HEK293T (cell line): ENCODE measurements at regions not wholly inside any gene's neighbourhood (a gene's known extent, or its start where the extent isn't known, plus 50 kb on each side); places are given as distances from the start of the nearest gene placed in this dataset.

ENCODE experiments used
- CTCF ChIA-PET: fragments of 350-600 bp; formaldehyde crosslinking; extraction: SDS; loops from one replicate; lab custom pipeline; 2021; ENCODE audit warnings: antibody characterized with exemption, inconsistent platforms; lab: Yijun Ruan, JAX
- POLR2A ChIA-PET: fragments of 350-600 bp; formaldehyde crosslinking; extraction: SDS; loops from one replicate; lab custom pipeline; 2020; ENCODE audit warnings: antibody characterized with exemption, inconsistent platforms; lab: Yijun Ruan, JAX
- DNase-seq: peaks from one replicate; pipeline ENCODE4 v3.0.0; 2012; ENCODE audit warnings: mixed read lengths; ENCODE audit errors: extremely low spot score
- ARNT ChIP-seq: fragments of 450-650 bp; IDR thresholded peaks from 2 replicates; pipeline ENCODE4 v1.6.1; 2017; ENCODE audit warnings: mild to moderate bottlenecking
- BHLHE40 ChIP-seq: fragments of 450-650 bp; IDR thresholded peaks from 2 replicates; pipeline ENCODE4 v1.6.1; 2016; ENCODE audit warnings: mild to moderate bottlenecking, moderate library complexity, borderline replicate concordance
- CTBP1 ChIP-seq: fragments of 450-650 bp; IDR thresholded peaks from 2 replicates; pipeline ENCODE4 v1.6.1; 2016; ENCODE audit warnings: borderline replicate concordance
- ELF4 ChIP-seq: fragments of 450-650 bp; IDR thresholded peaks from 2 replicates; pipeline ENCODE4 v1.6.1; 2017; ENCODE audit warnings: antibody characterized with exemption
- FOXA1 ChIP-seq: fragments of 450-650 bp; IDR thresholded peaks from 2 replicates; pipeline ENCODE4 v1.6.1; 2016; ENCODE audit warnings: mild to moderate bottlenecking
- FOXK2 ChIP-seq: fragments of 450-650 bp; IDR thresholded peaks from 2 replicates; pipeline ENCODE4 v1.6.1; 2016; ENCODE audit warnings: mild to moderate bottlenecking
- FOXM1 ChIP-seq: fragments of 450-650 bp; IDR thresholded peaks from 2 replicates; pipeline ENCODE4 v1.6.1; 2017; ENCODE audit warnings: mild to moderate bottlenecking, borderline replicate concordance
- HDGF ChIP-seq: fragments of 450-650 bp; IDR thresholded peaks from 2 replicates; pipeline ENCODE4 v1.6.1; 2017; ENCODE audit warnings: antibody characterized with exemption, borderline replicate concordance
- L3MBTL2 ChIP-seq: fragments of 450-650 bp; conservative IDR thresholded peaks from 2 replicates; pipeline ENCODE4 v1.6.1; 2016; ENCODE audit warnings: mild to moderate bottlenecking
- LEF1 ChIP-seq: fragments of 450-650 bp; IDR thresholded peaks from 2 replicates; pipeline ENCODE4 v1.6.1; 2017; ENCODE audit warnings: mild to moderate bottlenecking, borderline replicate concordance
- NFRKB ChIP-seq: fragments of 450-650 bp; IDR thresholded peaks from 2 replicates; pipeline ENCODE4 v1.6.1; 2016; ENCODE audit warnings: mild to moderate bottlenecking, moderate library complexity
- PKNOX1 ChIP-seq: fragments of 450-650 bp; IDR thresholded peaks from 2 replicates; pipeline ENCODE4 v1.6.1; 2016
- SP1 ChIP-seq: fragments of 450-650 bp; IDR thresholded peaks from 2 replicates; pipeline ENCODE4 v1.6.1; 2017
- SUZ12 ChIP-seq: fragments of 450-650 bp; IDR thresholded peaks from 2 replicates; pipeline ENCODE4 v1.6.1; 2016; ENCODE audit warnings: mild to moderate bottlenecking
- TARDBP ChIP-seq: fragments of 450-650 bp; IDR thresholded peaks from 2 replicates; pipeline ENCODE4 v1.6.1; 2016
- ZNF384 ChIP-seq: fragments of 450-650 bp; IDR thresholded peaks from 2 replicates; pipeline ENCODE4 v1.6.1; 2016

GRCh38 chr3:73120710-73121109 is 59.3 kb downstream of the EBLN2 start:
- TF ChIP-seq SUZ12 (no peak), ARNT (no peak), HDGF (no peak), NFRKB (no peak), TARDBP (no peak), FOXK2 (no peak), SP1 (no peak), FOXA1 (no peak), LEF1 (no peak), BHLHE40 (no peak), PKNOX1 (no peak), CTBP1 (no peak)
- CTCF ChIA-PET: interaction anchor here (0.5 to 0.6 kb wide), 2 partner anchors 236 to 1066 kb away, joined by 3 to 5 read pairs; no protein-coding TSS in a partner anchor
- POLR2A ChIA-PET: no interaction called here
- DNase-seq: no peak

GRCh38 chr3:73121669-73122331 is 60.3 kb downstream of the EBLN2 start:
- POLR2A ChIA-PET: no interaction called here
- TF ChIP-seq FOXK2 (no peak), ZNF384 (no peak)
- CTCF ChIA-PET: no interaction called here
- DNase-seq: no peak

GRCh38 chr3:73134034-73134433 is 72.6 kb downstream of the EBLN2 start:
- ChIA-PET POLR2A (no interaction called here), CTCF (interaction anchor here (0.6 kb wide), 1 partner anchor 20 kb away, joined by 4 read pairs; no protein-coding TSS in a partner anchor)
- no peak for TF ChIP-seq FOXA1
- no peak for TF ChIP-seq NFRKB
- no peak for TF ChIP-seq ARNT
- no peak for TF ChIP-seq SP1
- no peak for TF ChIP-seq CTBP1
- TF ChIP-seq PKNOX1: no peak
- no peak for TF ChIP-seq ZNF384
- TF ChIP-seq L3MBTL2: no peak
- TF ChIP-seq FOXK2: no peak
- TF ChIP-seq BHLHE40: no peak
- no peak for TF ChIP-seq FOXM1
- no peak for TF ChIP-seq SUZ12
- TF ChIP-seq ELF4: no peak
- no peak for TF ChIP-seq TARDBP
- TF ChIP-seq LEF1: no peak
- no peak for TF ChIP-seq HDGF
- no peak for DNase-seq

GRCh38 chr3:73136941-73137340 is 75.5 kb downstream of the EBLN2 start:
- CTCF ChIA-PET: no interaction called here
- TF ChIP-seq FOXK2 (no peak), ZNF384 (no peak), LEF1 (no peak), ARNT (no peak), FOXA1 (no peak), L3MBTL2 (no peak), SP1 (no peak), SUZ12 (no peak), PKNOX1 (no peak), NFRKB (no peak), ELF4 (no peak), HDGF (no peak), BHLHE40 (no peak)
- POLR2A ChIA-PET: no interaction called here
- DNase-seq: no peak

- POLR2A ChIA-PET: no interaction called here
- CTCF ChIA-PET: no interaction called here
- DNase-seq: no peak
- TF ChIP-seq TARDBP: no peak
- no peak for TF ChIP-seq ZNF384
- no peak for TF ChIP-seq CTBP1
- no peak for TF ChIP-seq FOXA1
- no peak for TF ChIP-seq NFRKB
- no peak for TF ChIP-seq SP1
- TF ChIP-seq HDGF: no peak
- TF ChIP-seq LEF1: no peak
- no peak for TF ChIP-seq ELF4
- TF ChIP-seq L3MBTL2: no peak
- TF ChIP-seq BHLHE40: no peak
- TF ChIP-seq ARNT: no peak
- no peak for TF ChIP-seq FOXM1
- TF ChIP-seq PKNOX1: no peak
- no peak for TF ChIP-seq SUZ12
- TF ChIP-seq FOXK2: no peak
These were observed 76.4 kb downstream of the EBLN2 start for GRCh38 chr3:73137736-73138403.
